ENCODE measurements at regions not wholly inside any gene's neighbourhood (a gene's known extent, or its start where the extent isn't known, plus 50 kb on each side); places are given as distances from the start of the nearest gene placed in this dataset.

- no peak for TF ChIP-seq CTCF (IDR thresholded peaks at IDR 0.05; ENCODE audit: low read length)
- TF ChIP-seq EZH2phosphoT487 (IDR thresholded peaks at IDR 0.05; ENCODE audit: low read length): no peak
- no peak for TF ChIP-seq EZH2 (optimal IDR thresholded peaks at IDR 0.05; ENCODE audit: low read depth, low read length)
Observed at GRCh38 chr5:135641734-135642487, 63.1 kb upstream of the CXCL14 start.
